ENCODE measurements at regions not wholly inside any gene's neighbourhood (a gene's known extent, or its start where the extent isn't known, plus 50 kb on each side); places are given as distances from the start of the nearest gene placed in this dataset.

GRCh38 chr5:10090074-10090473, 159.6 kb downstream of the ATPSCKMT start:
- no peaks in the 10 kb centered on the region for H3K4me1 ChIP-seq (ENCODE audit: control insufficient read depth in 5 of 5, insufficient read depth in 5 of 5, low read length in 5 of 5)
- no peaks in the 10 kb centered on the region for H3K36me3 ChIP-seq (ENCODE audit: control insufficient read depth in 4 of 4, insufficient read depth in 4 of 4, low read length in 4 of 4)
- no peak overlapping the region for H3K9ac ChIP-seq (ENCODE audit: insufficient read depth in 1 of 2, low read length in 2 of 2)
- no peak overlapping the region for H3K4me3 ChIP-seq
- no peak for TF ChIP-seq CTCF (IDR thresholded peaks at IDR 0.05; ENCODE audit: control extremely low read depth, extremely low read depth)
- no peaks in the 10 kb centered on the region for H3K27me3 ChIP-seq (ENCODE audit: control insufficient read depth in 3 of 3, insufficient read depth in 3 of 3, low read length in 2 of 3)
- no peak overlapping the region for H3K27ac ChIP-seq (ENCODE audit: low read depth in 1 of 2, low read length in 1 of 2)
- peaks cover 0 to 13% (median 0%) of the 10 kb centered on the region in 4 donors for H3K9me3 ChIP-seq (ENCODE audit: control insufficient read depth in 4 of 4, insufficient read depth in 3 of 4, low read length in 3 of 4)
- 79 to 91% methylated on average over 2 of the region's 2 CpGs for WGBS, 2 donors
- ATAC-seq (ENCODE audit: insufficient read depth, low FRiP score): no peak
- no peak for DNase-seq

GRCh38 chr5:10085185-10085584, 164.5 kb downstream of the ATPSCKMT start:
- 82 to 87% methylated on average over 5 of the region's 5 CpGs for WGBS, 2 donors
- ATAC-seq (ENCODE audit: insufficient read depth, low FRiP score): no peak
- H3K4me3 ChIP-seq: no peak overlapping the region
- no peak overlapping the region for H3K9ac ChIP-seq (ENCODE audit: insufficient read depth in 1 of 2, low read length in 2 of 2)
- H3K27me3 ChIP-seq (ENCODE audit: control insufficient read depth in 3 of 3, insufficient read depth in 3 of 3, low read length in 2 of 3): no peaks in the 10 kb centered on the region
- no peaks in the 10 kb centered on the region for H3K4me1 ChIP-seq (ENCODE audit: control insufficient read depth in 5 of 5, insufficient read depth in 5 of 5, low read length in 5 of 5)
- H3K9me3 ChIP-seq (ENCODE audit: control insufficient read depth in 4 of 4, insufficient read depth in 3 of 4, low read length in 3 of 4): peaks cover 0 to 6% (median 0%) of the 10 kb centered on the region in 4 donors
- H3K36me3 ChIP-seq (ENCODE audit: control insufficient read depth in 4 of 4, insufficient read depth in 4 of 4, low read length in 4 of 4): no peaks in the 10 kb centered on the region
- DNase-seq: no peak
- H3K27ac ChIP-seq (ENCODE audit: low read depth in 1 of 2, low read length in 1 of 2): no peak overlapping the region
- no peak for TF ChIP-seq CTCF (IDR thresholded peaks at IDR 0.05; ENCODE audit: control extremely low read depth, extremely low read depth)

GRCh38 chr5:10081584-10081983, 168.1 kb downstream of the ATPSCKMT start:
- Histone ChIP-seq H3K36me3 (ENCODE audit: control insufficient read depth in 4 of 4, insufficient read depth in 4 of 4, low read length in 4 of 4) (no peaks in the 10 kb centered on the region), H3K9me3 (ENCODE audit: control insufficient read depth in 4 of 4, insufficient read depth in 3 of 4, low read length in 3 of 4) (peaks cover 0 to 3% (median 0%) of the 10 kb centered on the region in 4 donors), H3K4me3 (no peak overlapping the region), H3K9ac (ENCODE audit: insufficient read depth in 1 of 2, low read length in 2 of 2) (no peak overlapping the region), H3K4me1 (ENCODE audit: control insufficient read depth in 5 of 5, insufficient read depth in 5 of 5, low read length in 5 of 5) (no peaks in the 10 kb centered on the region), H3K27ac (ENCODE audit: low read depth in 1 of 2, low read length in 1 of 2) (no peak overlapping the region), H3K27me3 (ENCODE audit: control insufficient read depth in 3 of 3, insufficient read depth in 3 of 3, low read length in 2 of 3) (no peaks in the 10 kb centered on the region)
- 89% methylated on average over 4 of the region's 4 CpGs for WGBS, 2 donors
- no peak for TF ChIP-seq CTCF (IDR thresholded peaks at IDR 0.05; ENCODE audit: control extremely low read depth, extremely low read depth)
- no peak for DNase-seq
- no peak for ATAC-seq (ENCODE audit: insufficient read depth, low FRiP score)
